Liver (tissue), 3 donors: ENCODE measurements at regions not wholly inside any gene's neighbourhood (a gene's known extent, or its start where the extent isn't known, plus 50 kb on each side); places are given as distances from the start of the nearest gene placed in this dataset.

Experiments
- EGR1 ChIP-seq, 2 donors: IDR thresholded peaks; 2 replicates each; pipeline ENCODE4 v1.6.1; 2016 to 2018; ENCODE audit warnings: antibody characterized with exemption in 2 of 2, low read depth in 2 of 2
- RAD21 ChIP-seq, 2 donors: IDR thresholded peaks; 2 replicates each; pipeline ENCODE4 v1.6.1; 2016; ENCODE audit warnings: antibody characterized with exemption in 2 of 2, mild to moderate bottlenecking in 2 of 2
- RXRA ChIP-seq, 2 donors: IDR thresholded peaks; 2 replicates each; pipeline ENCODE4 v1.6.1; 2017 to 2018; ENCODE audit warnings: antibody characterized with exemption in 2 of 2, mild to moderate bottlenecking in 1 of 2
- YY1 ChIP-seq: IDR thresholded peaks from 2 replicates; pipeline ENCODE4 v1.6.1; 2016; ENCODE audit warnings: antibody characterized with exemption, mild to moderate bottlenecking
- TF ChIP-seq, protein P1 (sequence below): fragments of 150-350 bp; IDR thresholded peaks from 2 replicates; pipeline ENCODE4 v1.5.1; 2017; ENCODE audit warnings: improper control_type of control experiment, low read depth, low read length; ENCODE audit not compliant: missing input control
- donor health status: healthy.
- donor health status: healthy.

GRCh38 chr10:18868919-18869318, 179.7 kb upstream of the MALRD1 start:
- TF ChIP-seq, protein P1, sequence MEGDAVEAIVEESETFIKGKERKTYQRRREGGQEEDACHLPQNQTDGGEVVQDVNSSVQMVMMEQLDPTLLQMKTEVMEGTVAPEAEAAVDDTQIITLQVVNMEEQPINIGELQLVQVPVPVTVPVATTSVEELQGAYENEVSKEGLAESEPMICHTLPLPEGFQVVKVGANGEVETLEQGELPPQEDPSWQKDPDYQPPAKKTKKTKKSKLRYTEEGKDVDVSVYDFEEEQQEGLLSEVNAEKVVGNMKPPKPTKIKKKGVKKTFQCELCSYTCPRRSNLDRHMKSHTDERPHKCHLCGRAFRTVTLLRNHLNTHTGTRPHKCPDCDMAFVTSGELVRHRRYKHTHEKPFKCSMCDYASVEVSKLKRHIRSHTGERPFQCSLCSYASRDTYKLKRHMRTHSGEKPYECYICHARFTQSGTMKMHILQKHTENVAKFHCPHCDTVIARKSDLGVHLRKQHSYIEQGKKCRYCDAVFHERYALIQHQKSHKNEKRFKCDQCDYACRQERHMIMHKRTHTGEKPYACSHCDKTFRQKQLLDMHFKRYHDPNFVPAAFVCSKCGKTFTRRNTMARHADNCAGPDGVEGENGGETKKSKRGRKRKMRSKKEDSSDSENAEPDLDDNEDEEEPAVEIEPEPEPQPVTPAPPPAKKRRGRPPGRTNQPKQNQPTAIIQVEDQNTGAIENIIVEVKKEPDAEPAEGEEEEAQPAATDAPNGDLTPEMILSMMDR = no peak
- TF ChIP-seq RAD21 (IDR thresholded peaks at IDR 0.05) (no peak), YY1 (no peak), EGR1 (IDR thresholded peaks at IDR 0.05; ENCODE audit: low read depth in 2 of 2) (no peak), RXRA (IDR thresholded peaks at IDR 0.05) (no peak)
